ENCODE measurements at regions not wholly inside any gene's neighbourhood (a gene's known extent, or its start where the extent isn't known, plus 50 kb on each side); places are given as distances from the start of the nearest gene placed in this dataset.
"Not testable (repeated sequence)": the region's sequence is repeated elsewhere in the genome, so short reads cannot be mapped to it uniquely, and the experiment has no call there.

DNA sequence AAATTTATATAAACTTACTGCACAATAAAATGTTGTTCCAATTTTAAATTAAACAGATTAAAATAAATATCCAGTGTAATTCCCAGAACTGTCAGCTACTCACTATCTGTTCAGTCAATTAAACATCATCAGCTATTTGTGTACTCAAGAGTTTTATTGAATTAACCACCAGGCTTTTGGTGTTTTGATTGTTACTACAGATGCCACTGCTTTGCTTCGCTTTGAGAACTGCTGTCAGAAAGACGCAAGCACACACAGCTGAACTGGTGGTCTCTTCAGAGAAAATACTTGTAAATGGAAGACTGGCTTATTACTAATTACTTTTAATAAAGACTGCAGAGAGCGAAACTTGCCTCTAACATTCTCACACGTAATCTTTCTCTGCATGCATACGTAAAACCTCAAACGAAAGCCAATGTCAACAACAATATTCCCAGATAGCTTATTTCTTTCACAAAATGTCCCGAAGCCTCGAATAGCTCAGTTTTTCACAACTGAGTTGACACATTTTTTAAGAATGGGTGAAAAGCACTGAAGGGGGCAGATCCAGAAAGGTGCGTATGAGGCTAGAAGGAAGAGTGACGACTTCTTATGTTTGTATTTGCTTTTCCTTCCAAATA, 259.6 kb upstream of the RPS23 start:
- in situ Hi-C loops (cut with HindIII; ENCODE audit: low pct_ligation_motif_present, low sequenced_read_pairs) = no loop called here
- no peaks in the 10 kb centered on the region for H3K36me3 ChIP-seq (replicated peaks)
- no peak overlapping the region for H3K27ac ChIP-seq
- DNase-seq = no peak
- no peaks in the 10 kb centered on the region for H3K27me3 ChIP-seq (replicated peaks)
- TF ChIP-seq, protein P1, sequence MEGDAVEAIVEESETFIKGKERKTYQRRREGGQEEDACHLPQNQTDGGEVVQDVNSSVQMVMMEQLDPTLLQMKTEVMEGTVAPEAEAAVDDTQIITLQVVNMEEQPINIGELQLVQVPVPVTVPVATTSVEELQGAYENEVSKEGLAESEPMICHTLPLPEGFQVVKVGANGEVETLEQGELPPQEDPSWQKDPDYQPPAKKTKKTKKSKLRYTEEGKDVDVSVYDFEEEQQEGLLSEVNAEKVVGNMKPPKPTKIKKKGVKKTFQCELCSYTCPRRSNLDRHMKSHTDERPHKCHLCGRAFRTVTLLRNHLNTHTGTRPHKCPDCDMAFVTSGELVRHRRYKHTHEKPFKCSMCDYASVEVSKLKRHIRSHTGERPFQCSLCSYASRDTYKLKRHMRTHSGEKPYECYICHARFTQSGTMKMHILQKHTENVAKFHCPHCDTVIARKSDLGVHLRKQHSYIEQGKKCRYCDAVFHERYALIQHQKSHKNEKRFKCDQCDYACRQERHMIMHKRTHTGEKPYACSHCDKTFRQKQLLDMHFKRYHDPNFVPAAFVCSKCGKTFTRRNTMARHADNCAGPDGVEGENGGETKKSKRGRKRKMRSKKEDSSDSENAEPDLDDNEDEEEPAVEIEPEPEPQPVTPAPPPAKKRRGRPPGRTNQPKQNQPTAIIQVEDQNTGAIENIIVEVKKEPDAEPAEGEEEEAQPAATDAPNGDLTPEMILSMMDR (IDR thresholded peaks at IDR 0.05; ENCODE audit: low read depth, low read length, missing control alignments) = no peak
- no peak overlapping the region for H3K4me3 ChIP-seq (ENCODE audit: low read depth, low read length)

DNA sequence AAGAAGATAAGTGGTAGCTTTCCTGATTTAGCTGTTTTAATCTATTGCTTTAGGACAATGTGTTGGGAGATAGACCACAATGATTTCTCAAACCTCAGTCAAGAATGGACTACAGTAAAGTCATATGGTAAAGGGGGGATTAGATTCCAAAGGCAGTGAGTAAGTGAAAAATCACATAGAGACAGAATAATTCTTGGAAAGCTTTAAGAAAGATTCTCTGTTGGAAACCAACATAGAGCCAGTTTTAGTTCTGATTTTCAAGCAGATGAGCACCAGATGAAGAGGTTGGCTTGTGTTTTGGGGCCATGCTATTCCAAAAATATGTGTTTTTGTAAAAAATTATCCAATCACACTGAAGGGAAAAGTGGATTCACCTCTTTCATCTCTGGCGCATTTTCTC, 256.8 kb upstream of the RPS23 start:
- no peaks in the 10 kb centered on the region for H3K27me3 ChIP-seq (replicated peaks)
- no peaks in the 10 kb centered on the region for H3K36me3 ChIP-seq (replicated peaks)
- H3K27ac ChIP-seq = no peak overlapping the region
- in situ Hi-C loops (cut with HindIII; ENCODE audit: low pct_ligation_motif_present, low sequenced_read_pairs) = no loop called here
- H3K4me3 ChIP-seq (ENCODE audit: low read depth, low read length) = no peak overlapping the region
- TF ChIP-seq, protein P1 (IDR thresholded peaks at IDR 0.05; ENCODE audit: low read depth, low read length, missing control alignments) = no peak
- DNase-seq = no peak

DNA sequence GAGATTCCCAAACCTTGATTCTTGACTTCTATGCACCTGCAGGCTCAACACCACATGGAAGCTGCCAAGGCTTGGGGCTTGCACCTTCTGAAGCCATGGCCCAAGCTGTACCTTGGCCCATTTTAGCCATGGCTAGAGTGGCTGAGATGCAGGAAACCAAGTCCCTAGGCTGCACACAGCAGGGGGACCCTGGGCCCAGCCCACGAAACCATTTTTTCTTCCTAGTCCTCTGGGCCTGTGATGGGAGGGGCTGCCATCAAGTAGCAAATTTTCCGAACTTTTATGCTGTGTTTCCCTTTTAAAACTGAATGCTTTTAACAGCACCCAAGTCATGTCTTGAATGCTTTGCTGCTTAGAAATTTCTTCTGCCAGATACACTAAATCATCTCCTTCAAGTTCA, 253.9 kb upstream of the RPS23 start:
- H3K27ac ChIP-seq; in situ Hi-C loops (cut with HindIII; ENCODE audit: low pct_ligation_motif_present, low sequenced_read_pairs); H3K4me3 ChIP-seq (ENCODE audit: low read depth, low read length); H3K27me3 ChIP-seq (replicated peaks); H3K36me3 ChIP-seq (replicated peaks); DNase-seq: not testable (repeated sequence)

DNA sequence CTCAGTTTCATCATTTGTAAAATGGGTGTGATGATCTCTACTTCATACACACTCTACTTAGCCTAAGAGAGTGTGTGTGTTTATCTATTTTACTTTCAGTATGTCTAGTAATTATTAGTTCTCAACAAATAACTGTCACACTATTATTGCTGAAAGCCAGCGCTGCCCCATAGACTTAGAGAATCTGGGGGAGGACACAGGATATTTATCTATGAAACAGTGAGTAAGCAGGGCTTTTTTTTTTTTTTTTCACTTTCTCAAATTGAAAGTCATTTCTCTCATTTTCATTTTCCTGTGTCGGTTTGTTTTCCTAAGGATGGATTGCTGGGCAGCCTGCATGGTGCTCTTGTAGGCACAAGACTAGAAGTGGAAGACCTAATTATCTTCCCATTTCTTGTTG, 248.4 kb upstream of the RPS23 start:
- in situ Hi-C loops (cut with HindIII; ENCODE audit: low pct_ligation_motif_present, low sequenced_read_pairs) = no loop called here
- DNase-seq = no peak
- H3K4me3 ChIP-seq (ENCODE audit: low read depth, low read length) = no peak overlapping the region
- no peaks in the 10 kb centered on the region for H3K27me3 ChIP-seq (replicated peaks)
- no peaks in the 10 kb centered on the region for H3K36me3 ChIP-seq (replicated peaks)
- H3K27ac ChIP-seq = no peak overlapping the region
- TF ChIP-seq, protein P1 (IDR thresholded peaks at IDR 0.05; ENCODE audit: low read depth, low read length, missing control alignments) = no peak

DNA sequence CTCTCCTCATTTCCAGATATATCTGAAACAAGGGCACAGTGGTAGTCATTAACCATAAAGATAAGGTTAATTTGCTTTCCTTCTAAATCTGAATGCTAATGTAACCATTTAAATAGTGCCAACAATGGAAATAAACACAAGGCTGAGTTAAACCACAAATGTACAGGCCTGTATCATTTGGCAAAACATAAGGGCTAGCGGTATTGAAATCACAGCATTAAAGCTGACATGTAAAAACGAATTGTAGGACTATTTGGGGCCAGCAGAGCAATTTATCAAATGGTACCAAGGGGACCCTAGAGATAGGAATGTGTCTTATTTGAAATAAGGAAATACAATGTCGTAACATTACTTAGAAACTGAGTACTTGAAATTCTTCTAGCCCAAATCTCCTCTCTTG, 247.5 kb upstream of the RPS23 start:
- Histone ChIP-seq H3K4me3 (ENCODE audit: low read depth, low read length) (no peak overlapping the region), H3K27me3 (replicated peaks) (no peaks in the 10 kb centered on the region), H3K27ac (no peak overlapping the region), H3K36me3 (replicated peaks) (no peaks in the 10 kb centered on the region)
- TF ChIP-seq, protein P1 (IDR thresholded peaks at IDR 0.05; ENCODE audit: low read depth, low read length, missing control alignments) = no peak
- no peak for DNase-seq
- in situ Hi-C loops (cut with HindIII; ENCODE audit: low pct_ligation_motif_present, low sequenced_read_pairs) = no loop called here

DNA sequence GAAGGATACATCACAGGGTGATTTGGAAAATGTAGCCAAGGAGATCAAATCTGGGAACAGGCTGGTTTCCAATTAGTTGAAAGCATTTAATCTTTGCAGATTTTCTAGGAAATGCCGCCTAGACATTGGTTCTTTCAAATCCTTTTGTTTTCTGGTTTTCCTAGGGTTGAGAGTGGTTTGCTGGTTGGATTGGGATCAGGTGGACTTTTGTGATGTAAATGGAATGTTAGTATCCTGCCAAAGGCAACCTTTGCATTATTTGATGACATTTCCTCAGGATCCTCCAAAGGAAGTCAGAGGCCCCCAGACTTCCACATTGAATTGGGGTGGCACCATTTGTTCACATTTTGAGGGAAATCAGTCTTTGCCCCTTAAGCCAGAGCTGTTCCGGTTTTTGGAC, 245.5 kb upstream of the RPS23 start:
- no peak for DNase-seq
- Histone ChIP-seq H3K4me3 (ENCODE audit: low read depth, low read length) (no peak overlapping the region), H3K36me3 (replicated peaks) (no peaks in the 10 kb centered on the region), H3K27me3 (replicated peaks) (no peaks in the 10 kb centered on the region), H3K27ac (no peak overlapping the region)
- in situ Hi-C loops (cut with HindIII; ENCODE audit: low pct_ligation_motif_present, low sequenced_read_pairs) = no loop called here
- TF ChIP-seq, protein P1 (IDR thresholded peaks at IDR 0.05; ENCODE audit: low read depth, low read length, missing control alignments) = no peak
